Body of pancreas (tissue), 4 donors: ENCODE measurements at regions not wholly inside any gene's neighbourhood (a gene's known extent, or its start where the extent isn't known, plus 50 kb on each side); places are given as distances from the start of the nearest gene placed in this dataset.

ENCODE experiments used
- ATAC-seq: fragments of 150-250 bp; one replicate; pipeline ENCODE4 v1.9.1; 2016
- DNase-seq, 4 donors: peaks; one replicate each; pipeline ENCODE4 v3.0.0-alpha.2; 2019
- H3K27ac ChIP-seq, 4 donors: fragments of 200-600 bp; sonication (generic); 1 replicate in 3 of 4; 2 replicates in 1 of 4; pipeline versions ENCODE4 v1.5.1 to v1.6.1; 2016 to 2019; ENCODE audit warnings: mild to moderate bottlenecking in 1 of 4, mixed read lengths in 1 of 4, moderate library complexity in 1 of 4
- H3K27me3 ChIP-seq, 2 donors: fragments of 200-600 bp; sonication (generic); one replicate each; pipeline ENCODE4 v1.6.0; 2016; ENCODE audit warnings: mild to moderate bottlenecking in 1 of 2
- H3K36me3 ChIP-seq, 2 donors: fragments of 200-600 bp; sonication (generic); replicated peaks in 1 of 2; 2 replicates each; pipeline ENCODE4 v1.5.1; 2016; ENCODE audit warnings: low read depth in 2 of 2; ENCODE audit not compliant: insufficient read depth in 1 of 2
- H3K4me1 ChIP-seq: fragments of 200-600 bp; sonication (generic); one replicate; pipeline ENCODE4 v1.6.0; 2016
- H3K4me3 ChIP-seq, 2 donors: fragments of 200-600 bp; sonication (generic); 1 replicate in 1 of 2; 2 replicates in 1 of 2; pipeline ENCODE4 v1.5.1; 2016 to 2019
- H3K9me3 ChIP-seq, 3 donors: fragments of 200-600 bp; sonication (generic); 1 replicate in 2 of 3; 2 replicates in 1 of 3; pipeline ENCODE4 v1.5.1; 2016
- CTCF ChIP-seq, 7 experiments: fragments of 450-650 bp in 4 of 7; fragments of 200-600 bp in 3 of 7; sonication (generic) in 3 of 7; IDR thresholded peaks; one replicate each; pipeline ENCODE4 v1.5.1; 2016 to 2019; ENCODE audit warnings: antibody characterized with exemption in 7 of 7
- POLR2A ChIP-seq, 3 donors: fragments of 450-650 bp; IDR thresholded peaks; one replicate each; pipeline ENCODE4 v1.6.1; 2016; ENCODE audit warnings: antibody characterized with exemption in 3 of 3, mild to moderate bottlenecking in 2 of 3
- WGBS, 2 donors: methylation state at CpG; one replicate each; pipeline ENCODE4 v1.1.5; 2017; 5-methylcytosine and 5-hydroxymethylcytosine counted together
- intact Hi-C: fragments of 100-400 bp; cut with DNase I; formaldehyde crosslinking; loops from one replicate; pipeline ENCODE4 v1.15.1; 2023

- DNase-seq (no peak), ATAC-seq (no peak)
- Histone ChIP-seq H3K9me3 (no peaks in the 10 kb centered on the region), H3K4me1 (no peaks in the 10 kb centered on the region), H3K27ac (no peak overlapping the region), H3K4me3 (no peak overlapping the region), H3K36me3 (no peaks in the 10 kb centered on the region), H3K27me3 (no peaks in the 10 kb centered on the region)
- intact Hi-C loops: no loop called here
- TF ChIP-seq POLR2A (IDR thresholded peaks at IDR 0.05) (no peak), CTCF (IDR thresholded peaks at IDR 0.05) (no peak)
- 49 to 58% methylated on average over 2 of the region's 2 CpGs for WGBS, 2 donors
Measured at GRCh38 chr5:156037151-156037909, 289.6 kb upstream of the SGCD start.

GRCh38 chr5:156042726-156043125 is 284.2 kb upstream of the SGCD start:
- intact Hi-C loops: no loop called here

DNA sequence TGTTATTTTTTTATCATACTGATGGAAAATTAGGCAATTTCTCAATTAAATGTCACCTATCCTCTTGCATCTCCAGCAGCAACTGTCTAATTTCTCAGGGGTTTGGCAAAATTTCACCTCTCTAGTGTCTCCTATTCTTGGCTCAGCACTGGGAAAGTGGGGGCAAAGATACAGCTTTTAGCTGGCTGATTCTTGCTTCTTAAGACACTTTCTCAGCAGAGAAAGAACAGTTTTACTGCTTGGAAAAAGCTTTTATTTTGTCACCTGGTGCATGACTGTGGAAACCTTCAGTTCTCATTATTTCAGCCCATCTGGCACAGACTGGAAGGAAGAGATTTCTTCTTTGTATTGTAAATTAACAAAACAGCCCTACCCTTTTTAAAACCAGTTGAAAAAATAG is 283.6 kb upstream of the SGCD start:
- no peaks in the 10 kb centered on the region for H3K9me3 ChIP-seq
- H3K4me3 ChIP-seq: no peak overlapping the region
- TF ChIP-seq CTCF (IDR thresholded peaks at IDR 0.05) (no peak), POLR2A (IDR thresholded peaks at IDR 0.05) (no peak)
- ATAC-seq (no peak), DNase-seq (no peak)
- H3K36me3 ChIP-seq: no peaks in the 10 kb centered on the region
- intact Hi-C loops: no loop called here
- H3K27ac ChIP-seq: no peak overlapping the region
- H3K27me3 ChIP-seq: no peaks in the 10 kb centered on the region
- no peaks in the 10 kb centered on the region for H3K4me1 ChIP-seq

More at GRCh38 chr5:156042726-156043125, 284.2 kb upstream of the SGCD start:
- WGBS, 2 donors: 91 to 94% methylated on average over 1 of the region's 1 CpG
- H3K9me3 ChIP-seq: no peaks in the 10 kb centered on the region
- no peak overlapping the region for H3K4me3 ChIP-seq
- H3K36me3 ChIP-seq: no peaks in the 10 kb centered on the region
- no peaks in the 10 kb centered on the region for H3K4me1 ChIP-seq
- H3K27ac ChIP-seq: no peak overlapping the region
- DNase-seq (no peak), ATAC-seq (no peak)
- no peaks in the 10 kb centered on the region for H3K27me3 ChIP-seq
- TF ChIP-seq CTCF (IDR thresholded peaks at IDR 0.05) (no peak), POLR2A (IDR thresholded peaks at IDR 0.05) (no peak)

GRCh38 chr5:156051972-156052371 is 275.0 kb upstream of the SGCD start:
- WGBS, 2 donors: 43 to 50% methylated on average over 3 of the region's 3 CpGs

More at GRCh38 chr5:156051972-156052371, 275.0 kb upstream of the SGCD start:
- Histone ChIP-seq H3K4me1 (no peaks in the 10 kb centered on the region), H3K9me3 (no peaks in the 10 kb centered on the region), H3K27ac (no peak overlapping the region), H3K36me3 (no peaks in the 10 kb centered on the region), H3K27me3 (no peaks in the 10 kb centered on the region), H3K4me3 (no peak overlapping the region)
- DNase-seq: no peak
- intact Hi-C loops: no loop called here
- TF ChIP-seq CTCF (IDR thresholded peaks at IDR 0.05) (no peak), POLR2A (IDR thresholded peaks at IDR 0.05) (no peak)
- ATAC-seq: no peak
